GM12878 (cell line): ENCODE measurements at regions not wholly inside any gene's neighbourhood (a gene's known extent, or its start where the extent isn't known, plus 50 kb on each side); places are given as distances from the start of the nearest gene placed in this dataset.

Experiments
- ATAC-seq: fragments of 200-7000 bp; cut with Tn5 transposase; 3 replicates; pipeline ENCODE4 v1.9.1; 2020; ENCODE audit warnings: mild to moderate bottlenecking, moderate library complexity
- BruUV-seq: library from RNA; stranded (reverse); fragments of 400-500 nt; replicated peaks from 2 replicates; lab custom pipeline; 2021; lab: Mats Ljungman, UMichigan
- CTCF ChIA-PET: fragments of 300-600 bp; sonication (Branson Sonifier 250); formaldehyde crosslinking; extraction: SDS; loops from one replicate; lab custom pipeline; 2021; ENCODE audit warnings: inconsistent platforms; lab: Yijun Ruan, JAX
- POLR2A ChIA-PET: fragments of 350-600 bp; formaldehyde crosslinking; extraction: SDS; loops from one replicate; lab custom pipeline; 2021; ENCODE audit warnings: inconsistent platforms; lab: Charles Lee
- RAD21 ChIA-PET: fragments of 300-600 bp; sonication (Branson Sonifier 250); formaldehyde crosslinking; loops from one replicate; lab custom pipeline; 2023; ENCODE audit warnings: antibody characterized with exemption; ENCODE audit not compliant: unreplicated experiment; lab: Charles Lee
- SMC1A ChIA-PET: fragments of 300-600 bp; sonication (Branson Sonifier 250); formaldehyde crosslinking; loops from one replicate; lab custom pipeline; 2023; ENCODE audit not compliant: unreplicated experiment, uncharacterized antibody; lab: Charles Lee
- DNase-seq: peaks from one replicate; pipeline ENCODE4 v3.0.0-alpha.2; 2011; ENCODE audit warnings: low read depth, low spot score
- FAIRE-seq: peaks from 3 replicates; lab custom pipeline; 2011; peaks lifted over from hg19 to GRCh38; lab: Jason Lieb, UNC
- H2AFZ ChIP-seq: 2 replicates; pipeline ENCODE4 v1.6.0; 2011; ENCODE audit warnings: low read depth, low read length, control low read depth; ENCODE audit not compliant: control insufficient read depth
- H3K27ac ChIP-seq: 2 replicates; pipeline ENCODE4 v1.5.1; 2011; ENCODE audit warnings: control low read depth; ENCODE audit not compliant: control insufficient read depth, insufficient read depth
- H3K27me3 ChIP-seq, 2 experiments: replicated peaks in 1 of 2; 2 replicates each; pipeline versions ENCODE4 v1.6.0 to v1.6.1; 2011; ENCODE audit warnings: low read length in 1 of 2; ENCODE audit not compliant: control insufficient read depth in 2 of 2, insufficient read depth in 2 of 2
- H3K36me3 ChIP-seq, 2 experiments: 2 replicates each; pipeline ENCODE4 v1.5.1; 2011; ENCODE audit warnings: low read length in 1 of 2; ENCODE audit not compliant: control insufficient read depth in 2 of 2, insufficient read depth in 2 of 2
- H3K4me1 ChIP-seq: 2 replicates; pipeline ENCODE4 v1.6.1; 2011; ENCODE audit warnings: mild to moderate bottlenecking, low read length, moderate library complexity, mixed read lengths; ENCODE audit not compliant: control insufficient read depth, insufficient read depth
- H3K4me2 ChIP-seq: 2 replicates; pipeline ENCODE4 v1.6.0; 2011; ENCODE audit warnings: control low read depth; ENCODE audit not compliant: control insufficient read depth, insufficient read depth
- H3K4me3 ChIP-seq: fragments of 200-600 bp; sonication (generic); 2 replicates; pipeline ENCODE4 v1.5.1; 2016
- H3K79me2 ChIP-seq: 2 replicates; pipeline ENCODE4 v1.6.0; 2011; ENCODE audit warnings: low read length; ENCODE audit not compliant: control insufficient read depth, insufficient read depth
- H3K9ac ChIP-seq: 2 replicates; pipeline ENCODE4 v1.8.0; 2011; ENCODE audit warnings: low read length, control low read depth, mixed read lengths; ENCODE audit not compliant: control insufficient read depth, insufficient read depth
- H3K9me3 ChIP-seq: replicated peaks from 3 replicates; pipeline ENCODE4 v1.5.1; 2011; ENCODE audit warnings: mild to moderate bottlenecking, low read length; ENCODE audit not compliant: control insufficient read depth, insufficient read depth
- H4K20me1 ChIP-seq: 2 replicates; pipeline ENCODE4 v1.6.0; 2011; ENCODE audit not compliant: control insufficient read depth, insufficient read depth
- BCLAF1 ChIP-seq: fragments of 450-650 bp; IDR thresholded peaks from 2 replicates; pipeline ENCODE4 v1.6.1; 2017; ENCODE audit warnings: antibody characterized with exemption, mild to moderate bottlenecking, moderate library complexity
- BRCA1 ChIP-seq: IDR thresholded peaks from 2 replicates; pipeline ENCODE4 v1.6.1; 2011; ENCODE audit warnings: low read depth, low read length, improper control_type of control experiment
- ETV6 ChIP-seq, 2 experiments: fragments of 450-650 bp in 1 of 2; IDR thresholded peaks in 1 of 2; conservative IDR thresholded peaks in 1 of 2; 2 replicates each; pipeline ENCODE4 v1.6.1; 2014; ENCODE audit warnings: antibody characterized with exemption in 1 of 2, borderline replicate concordance in 1 of 2, low read depth in 1 of 2, mild to moderate bottlenecking in 1 of 2, moderate library complexity in 1 of 2
- JUNB ChIP-seq: IDR thresholded peaks from 2 replicates; pipeline ENCODE4 v1.6.1; 2016; ENCODE audit warnings: antibody characterized with exemption, mild to moderate bottlenecking
- NFYB ChIP-seq: IDR thresholded peaks from 2 replicates; pipeline ENCODE4 v1.6.1; 2011; ENCODE audit warnings: low read depth, mild to moderate bottlenecking, low read length, improper control_type of control experiment, moderate library complexity; ENCODE audit not compliant: insufficient read depth
- RUNX3 ChIP-seq: IDR thresholded peaks from 2 replicates; pipeline ENCODE4 v1.6.1; 2012; ENCODE audit warnings: low read length, inconsistent platforms
- ZNF274 ChIP-seq: IDR thresholded peaks from one replicate; pipeline ENCODE4 v1.8.0; 2011; ENCODE audit not compliant: insufficient read length, insufficient read depth
- WGBS: methylation state at CpG from one replicate; pipeline ENCODE4 v1.1.6; 2016; ENCODE audit warnings: low lambda C conversion rate; ENCODE audit not compliant: insufficient replicate concordance, insufficient coverage; ENCODE audit errors: missing lambda C conversion rate; 5-methylcytosine and 5-hydroxymethylcytosine counted together
- in situ Hi-C: fragments of 300-500 bp; cut with MboI; formaldehyde crosslinking; loops from 9 replicates; pipeline ENCODE4 v1.14.3; 2018; ENCODE audit warnings: mixed read lengths
- intact Hi-C: fragments of 100-400 bp; cut with micrococcal nuclease; formaldehyde crosslinking; loops from one replicate; pipeline ENCODE4 v1.14.2; 2022; ENCODE audit not compliant: unreplicated experiment

- TF ChIP-seq ETV6 (conservative IDR thresholded peaks at IDR 0.05 in 1 of 2, IDR thresholded peaks at IDR 0.05 in 1 of 2; ENCODE audit: borderline replicate concordance in 1 of 2, low read depth in 1 of 2) = no peak
Observed at GRCh38 chr16:79838496-79839259, 238.1 kb upstream of the MAF start (continued).

- H3K27ac ChIP-seq = no peak overlapping the region
- DNase-seq = no peak
- H3K9ac ChIP-seq = no peak overlapping the region
- no peaks in the 10 kb centered on the region for H3K4me1 ChIP-seq
- intact Hi-C loops = no loop called here
- WGBS = 94% methylated on average over 2 of the region's 2 CpGs
- in situ Hi-C loops = no loop called here
- H4K20me1 ChIP-seq = no peaks in the 10 kb centered on the region
- no peak overlapping the region for H3K4me3 ChIP-seq
- no peak for ATAC-seq
- FAIRE-seq = no peak
- H3K79me2 ChIP-seq = no peaks in the 10 kb centered on the region
- POLR2A ChIA-PET = no interaction called here
- RAD21 ChIA-PET = no interaction called here
- CTCF ChIA-PET = no interaction called here
- no TSS peak for BruUV-seq
- H3K27me3 ChIP-seq = no peaks in the 10 kb centered on the region
- TF ChIP-seq RUNX3 (no peak), ZNF274 (no peak)
- no peak overlapping the region for H2AFZ ChIP-seq
- H3K4me2 ChIP-seq = no peak overlapping the region
- no peaks in the 10 kb centered on the region; the same call in 2 of the 3 replicates for H3K9me3 ChIP-seq
- SMC1A ChIA-PET = no interaction called here
- no peaks in the 10 kb centered on the region for H3K36me3 ChIP-seq
Observed at GRCh38 chr16:79836144-79836543, 235.6 kb upstream of the MAF start.

GRCh38 chr16:79835194-79835593, 234.7 kb upstream of the MAF start:
- no peaks in the 10 kb centered on the region for H3K79me2 ChIP-seq
- 33% methylated on average over 7 of the region's 7 CpGs for WGBS
- no peak overlapping the region for H3K4me2 ChIP-seq
- ChIA-PET RAD21 (no interaction called here), SMC1A (no interaction called here), CTCF (no interaction called here), POLR2A (no interaction called here)
- H3K4me3 ChIP-seq = no peak overlapping the region
- in situ Hi-C loops (no loop called here), intact Hi-C loops (no loop called here)
- no peak overlapping the region for H3K27ac ChIP-seq
- no peaks in the 10 kb centered on the region for H3K4me1 ChIP-seq
- FAIRE-seq = no peak
- H3K27me3 ChIP-seq = no peaks in the 10 kb centered on the region
- H3K36me3 ChIP-seq = no peaks in the 10 kb centered on the region
- no peaks in the 10 kb centered on the region for H4K20me1 ChIP-seq
- no peak overlapping the region for H3K9ac ChIP-seq
- H2AFZ ChIP-seq = no peak overlapping the region
- no peak for DNase-seq
- TF ChIP-seq JUNB (no peak), NFYB (no peak), BRCA1 (no peak), BCLAF1 (no peak)
- no peaks in the 10 kb centered on the region; the same call in 2 of the 3 replicates for H3K9me3 ChIP-seq
- BruUV-seq = no TSS peak
- ATAC-seq = no peak
